Transverse colon (tissue), 4 donors: ENCODE measurements at regions not wholly inside any gene's neighbourhood (a gene's known extent, or its start where the extent isn't known, plus 50 kb on each side); places are given as distances from the start of the nearest gene placed in this dataset.

Source experiments
- DNase-seq: peaks from one replicate; pipeline ENCODE4 v3.0.0-alpha.2; 2019
- H3K27ac ChIP-seq, 4 donors: fragments of 200-600 bp; sonication (generic); 2 replicates each; pipeline ENCODE4 v1.5.1; 2016 to 2018; ENCODE audit warnings: inconsistent platforms in 4 of 4
- H3K27me3 ChIP-seq: fragments of 200-600 bp; sonication (generic); 2 replicates; pipeline ENCODE4 v1.5.1; 2017; ENCODE audit warnings: inconsistent platforms
- H3K36me3 ChIP-seq, 4 donors: fragments of 200-600 bp; sonication (generic); 2 replicates each; pipeline ENCODE4 v1.5.1; 2017 to 2019; ENCODE audit warnings: inconsistent platforms in 4 of 4
- H3K4me1 ChIP-seq, 4 donors: fragments of 200-600 bp; sonication (generic); 2 replicates each; pipeline ENCODE4 v1.5.1; 2017 to 2020; ENCODE audit warnings: inconsistent platforms in 4 of 4
- H3K4me3 ChIP-seq, 4 donors: fragments of 200-600 bp; sonication (generic); 1 replicate in 1 of 4; 2 replicates in 3 of 4; pipeline versions ENCODE4 v1.5.1 to v1.6.1; 2017 to 2019; ENCODE audit warnings: inconsistent platforms in 4 of 4
- H3K9me3 ChIP-seq, 2 donors: fragments of 200-600 bp; sonication (generic); 2 replicates each; pipeline ENCODE4 v1.5.1; 2017 to 2019; ENCODE audit warnings: inconsistent platforms in 2 of 2
- EP300 ChIP-seq: sonication (generic); formaldehyde crosslinking; IDR thresholded peaks from one replicate; pipeline ENCODE4 v1.6.1; 2017; ENCODE audit warnings: antibody characterized with exemption, low read depth
- POLR2A ChIP-seq: fragments of 450-650 bp; IDR thresholded peaks from one replicate; pipeline ENCODE4 v1.6.1; 2016; ENCODE audit warnings: antibody characterized with exemption, mild to moderate bottlenecking, moderate library complexity
- POLR2AphosphoS5 ChIP-seq, 3 donors: sonication (generic); formaldehyde crosslinking; IDR thresholded peaks; one replicate each; pipeline ENCODE4 v1.6.1; 2016; ENCODE audit warnings: antibody characterized with exemption in 3 of 3
- WGBS, 2 donors: methylation state at CpG; one replicate each; pipeline ENCODE4 v1.1.5; 2018; ENCODE audit warnings: low coverage in 1 of 2; 5-methylcytosine and 5-hydroxymethylcytosine counted together
- in situ Hi-C, 4 donors: fragments of 200-750 bp; cut with MboI; loops; one replicate each; pipeline versions ENCODE4 v1.15.0 to v1.15.1; 2017; ENCODE audit warnings: low sequenced_read_pairs in 3 of 4, low pct_ligation_motif_present in 1 of 4, low pct_unique_long_range_greater_than_20kb in 1 of 4
- intact Hi-C: fragments of 100-400 bp; cut with DNase I; formaldehyde crosslinking; loops from one replicate; pipeline ENCODE4 v1.15.1; 2023; ENCODE audit warnings: low total_unique reads
- TF ChIP-seq, protein P1 (sequence below), 5 experiments: fragments of 200-600 bp in 3 of 5; fragments of 450-650 bp in 2 of 5; sonication (generic) in 3 of 5; IDR thresholded peaks; 1 replicate in 2 of 5; 2 replicates in 3 of 5; pipeline ENCODE4 v1.5.1; 2016 to 2017; ENCODE audit warnings: antibody characterized with exemption in 5 of 5, inconsistent platforms in 3 of 5, mild to moderate bottlenecking in 2 of 5, moderate library complexity in 1 of 5

DNA sequence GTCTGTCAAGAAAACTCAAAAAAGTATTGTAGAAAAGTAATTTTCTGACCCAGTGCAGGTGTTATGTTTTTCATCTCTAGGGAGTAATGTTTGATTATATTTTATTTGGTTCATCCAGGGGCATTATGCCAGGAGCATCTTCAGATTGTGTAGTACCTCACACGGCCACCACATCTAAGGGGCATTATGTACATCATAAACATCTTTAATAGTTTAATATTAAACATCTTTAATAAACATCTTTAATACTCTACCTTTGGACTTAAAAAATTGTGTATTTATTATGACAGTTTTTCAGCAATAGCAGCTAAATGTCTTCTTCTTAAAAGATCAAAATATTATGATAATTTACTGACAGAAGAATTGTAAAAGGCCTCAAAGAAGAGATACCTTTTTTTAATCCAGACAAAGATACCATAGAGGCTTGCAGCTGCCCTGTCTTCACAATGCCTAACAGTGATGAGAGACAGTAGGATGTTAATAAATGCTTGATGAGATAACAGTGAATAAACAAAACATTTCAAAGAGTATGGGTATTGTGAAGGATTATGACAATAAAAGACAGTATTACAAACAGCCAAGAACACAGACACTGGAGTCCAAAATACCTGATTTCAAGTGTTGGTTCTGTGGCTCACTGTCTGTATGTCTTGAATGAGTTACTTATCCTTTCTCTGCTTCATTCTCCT is 240.9 kb upstream of the ADGRL2 start:
- TF ChIP-seq, protein P1, sequence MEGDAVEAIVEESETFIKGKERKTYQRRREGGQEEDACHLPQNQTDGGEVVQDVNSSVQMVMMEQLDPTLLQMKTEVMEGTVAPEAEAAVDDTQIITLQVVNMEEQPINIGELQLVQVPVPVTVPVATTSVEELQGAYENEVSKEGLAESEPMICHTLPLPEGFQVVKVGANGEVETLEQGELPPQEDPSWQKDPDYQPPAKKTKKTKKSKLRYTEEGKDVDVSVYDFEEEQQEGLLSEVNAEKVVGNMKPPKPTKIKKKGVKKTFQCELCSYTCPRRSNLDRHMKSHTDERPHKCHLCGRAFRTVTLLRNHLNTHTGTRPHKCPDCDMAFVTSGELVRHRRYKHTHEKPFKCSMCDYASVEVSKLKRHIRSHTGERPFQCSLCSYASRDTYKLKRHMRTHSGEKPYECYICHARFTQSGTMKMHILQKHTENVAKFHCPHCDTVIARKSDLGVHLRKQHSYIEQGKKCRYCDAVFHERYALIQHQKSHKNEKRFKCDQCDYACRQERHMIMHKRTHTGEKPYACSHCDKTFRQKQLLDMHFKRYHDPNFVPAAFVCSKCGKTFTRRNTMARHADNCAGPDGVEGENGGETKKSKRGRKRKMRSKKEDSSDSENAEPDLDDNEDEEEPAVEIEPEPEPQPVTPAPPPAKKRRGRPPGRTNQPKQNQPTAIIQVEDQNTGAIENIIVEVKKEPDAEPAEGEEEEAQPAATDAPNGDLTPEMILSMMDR (IDR thresholded peaks at IDR 0.05): peak in 3 of 5 experiments; percentile 5 to 18 (median 7)
- no peak for TF ChIP-seq POLR2AphosphoS5 (IDR thresholded peaks at IDR 0.05)
- WGBS, 2 donors: 33 to 44% methylated on average over 1 of the region's 1 CpG
- Histone ChIP-seq H3K36me3 (no peaks in the 10 kb centered on the region), H3K27me3 (no peaks in the 10 kb centered on the region), H3K4me3 (no peak overlapping the region), H3K4me1 (no peaks in the 10 kb centered on the region), H3K9me3 (no peaks in the 10 kb centered on the region), H3K27ac (no peak overlapping the region)
- in situ Hi-C loops: no loop called here
- intact Hi-C loops: no loop called here
- DNase-seq: no peak

DNA sequence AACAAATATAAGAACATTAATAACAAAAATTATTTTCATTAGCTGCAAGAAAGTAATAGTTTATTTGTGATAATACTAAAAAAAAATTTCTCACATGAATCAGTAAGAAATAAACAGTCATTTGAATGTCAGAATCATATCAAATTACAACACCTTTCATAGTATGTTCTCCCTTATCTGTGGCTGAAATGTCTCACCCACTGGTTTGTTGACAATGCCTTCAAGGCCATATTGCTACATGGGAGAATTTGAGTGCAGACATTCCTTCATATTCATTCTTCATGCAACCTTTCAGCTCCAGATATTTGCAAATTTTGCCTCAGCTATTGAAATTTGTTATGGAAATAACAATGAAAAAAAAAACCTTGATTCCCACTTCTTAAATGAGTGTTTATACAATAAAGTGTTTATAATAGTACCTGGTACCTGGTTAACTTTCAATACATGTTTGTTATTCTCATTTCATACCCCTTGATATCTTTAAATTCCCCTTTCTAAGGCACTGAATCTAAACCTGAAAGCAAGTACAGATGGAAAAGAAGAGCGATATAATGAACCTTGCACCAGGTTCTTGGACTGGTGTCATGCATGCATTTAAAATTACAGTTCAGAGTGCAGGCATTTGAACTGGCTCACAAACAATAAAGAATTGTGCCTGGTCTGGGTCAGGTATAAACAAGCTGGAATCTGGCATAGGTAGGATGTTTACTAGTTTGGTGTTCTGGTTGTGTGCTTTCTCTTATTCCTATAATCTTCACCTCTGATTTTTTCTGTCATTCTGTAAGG is 242.2 kb upstream of the ADGRL2 start:
- 83% methylated on average over 1 of the region's 1 CpG for WGBS, 2 donors
- in situ Hi-C loops: no loop called here
- intact Hi-C loops: no loop called here
- no peak overlapping the region for H3K4me3 ChIP-seq
- H3K27ac ChIP-seq: no peak overlapping the region
- TF ChIP-seq, protein P1 (IDR thresholded peaks at IDR 0.05): no peak
- TF ChIP-seq POLR2AphosphoS5 (IDR thresholded peaks at IDR 0.05): no peak
- no peak for TF ChIP-seq POLR2A
- no peak for TF ChIP-seq EP300
- H3K4me1 ChIP-seq: no peaks in the 10 kb centered on the region
- no peak for DNase-seq
- no peaks in the 10 kb centered on the region for H3K36me3 ChIP-seq
- no peaks in the 10 kb centered on the region for H3K27me3 ChIP-seq
- no peaks in the 10 kb centered on the region for H3K9me3 ChIP-seq

DNA sequence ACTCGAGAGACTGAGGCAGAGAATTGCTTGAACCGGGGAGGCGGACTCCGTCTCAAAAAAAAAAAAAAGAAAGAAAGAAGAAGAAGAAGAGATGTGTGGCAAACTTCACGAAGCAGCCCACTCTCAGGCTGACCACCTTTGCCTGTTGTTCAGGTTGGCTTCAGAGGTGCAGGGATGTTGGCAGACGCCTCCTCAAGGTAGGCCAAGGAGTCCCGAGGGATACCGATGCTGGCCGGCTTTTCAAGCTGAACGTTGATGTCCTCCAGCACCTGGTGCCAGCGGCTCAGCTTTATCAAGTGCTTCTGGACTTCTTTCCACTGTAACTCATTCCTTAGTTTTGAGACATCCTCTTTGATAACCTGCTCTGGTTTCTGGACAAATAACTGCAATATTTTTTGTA is 243.8 kb upstream of the ADGRL2 start:
- H3K27ac ChIP-seq: no peak overlapping the region
- in situ Hi-C loops (no loop called here), intact Hi-C loops (no loop called here)
- no peak for DNase-seq
- 94 to 95% methylated on average over 4 to 11 of the region's 11 CpGs for WGBS, 2 donors
- H3K9me3 ChIP-seq: no peaks in the 10 kb centered on the region
- no peak overlapping the region for H3K4me3 ChIP-seq
- TF ChIP-seq, protein P1 (IDR thresholded peaks at IDR 0.05): no peak
- TF ChIP-seq EP300: no peak
- no peak for TF ChIP-seq POLR2A
- TF ChIP-seq POLR2AphosphoS5 (IDR thresholded peaks at IDR 0.05): no peak
- no peaks in the 10 kb centered on the region for H3K27me3 ChIP-seq
- H3K36me3 ChIP-seq: no peaks in the 10 kb centered on the region
- no peaks in the 10 kb centered on the region for H3K4me1 ChIP-seq

DNA sequence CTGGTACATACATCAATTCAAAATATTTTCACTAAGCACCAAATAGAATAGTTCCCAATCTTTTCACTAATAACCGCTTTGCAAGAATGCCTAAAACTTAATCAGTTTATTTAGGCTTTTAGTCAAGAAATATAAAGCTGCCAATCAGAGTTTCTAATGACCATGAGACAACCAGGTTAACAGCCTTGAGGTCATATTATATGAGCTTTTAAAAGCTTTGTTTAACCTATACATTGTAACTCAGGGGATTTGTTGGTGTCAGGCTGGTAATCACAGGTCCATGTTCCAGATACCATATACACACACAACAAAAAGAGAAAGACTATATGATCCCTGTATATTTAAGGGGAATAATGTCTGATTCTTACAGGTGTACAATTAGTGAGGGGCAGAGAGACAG is 246.2 kb upstream of the ADGRL2 start:
- Histone ChIP-seq H3K27ac (no peak overlapping the region), H3K4me1 (no peaks in the 10 kb centered on the region), H3K27me3 (no peaks in the 10 kb centered on the region), H3K4me3 (no peak overlapping the region), H3K36me3 (no peaks in the 10 kb centered on the region), H3K9me3 (no peaks in the 10 kb centered on the region)
- TF ChIP-seq, protein P1 (IDR thresholded peaks at IDR 0.05): no peak
- TF ChIP-seq POLR2A: no peak
- TF ChIP-seq EP300: no peak
- WGBS, 2 donors: 0 to 60% methylated on average over 1 of the region's 1 CpG
- in situ Hi-C loops: no loop called here
- intact Hi-C loops: no loop called here
- no peak for DNase-seq
